Muscle layer of colon (tissue), 2 donors: ENCODE measurements at regions not wholly inside any gene's neighbourhood (a gene's known extent, or its start where the extent isn't known, plus 50 kb on each side); places are given as distances from the start of the nearest gene placed in this dataset.

Experiments used
- H3K27ac ChIP-seq: one replicate; pipeline ENCODE4 v1.7.0; 2013; ENCODE audit warnings: low read depth, mild to moderate bottlenecking, low read length, moderate library complexity
- H3K27me3 ChIP-seq, 2 donors: one replicate each; pipeline ENCODE4 v1.7.0; 2013; ENCODE audit warnings: low read length in 2 of 2, mild to moderate bottlenecking in 2 of 2; ENCODE audit not compliant: insufficient read depth in 2 of 2, control insufficient read depth in 1 of 2
- H3K36me3 ChIP-seq: one replicate; pipeline ENCODE4 v1.7.0; 2013; ENCODE audit warnings: mild to moderate bottlenecking, low read length; ENCODE audit not compliant: insufficient read depth
- H3K4me1 ChIP-seq: one replicate; pipeline ENCODE4 v1.7.0; 2013; ENCODE audit warnings: mild to moderate bottlenecking, low read length; ENCODE audit not compliant: insufficient read depth
- H3K4me3 ChIP-seq, 2 donors: one replicate each; pipeline ENCODE4 v1.7.0; 2013; ENCODE audit warnings: low read length in 2 of 2, low read depth in 1 of 2, mild to moderate bottlenecking in 1 of 2, moderate library complexity in 1 of 2
- H3K9ac ChIP-seq: one replicate; pipeline ENCODE4 v1.7.0; 2013; ENCODE audit warnings: low read length
- H3K9me3 ChIP-seq: one replicate; pipeline ENCODE4 v1.7.0; 2013; ENCODE audit warnings: mild to moderate bottlenecking, low read length
- donor health status: abdominal sarcoma.
- donor health status: Adenocarcinoma of cecum.

GRCh38 chr11:45451766-45452440, 165.8 kb upstream of the SYT13 start:
- no peaks in the 10 kb centered on the region for H3K27me3 ChIP-seq
- H3K4me3 ChIP-seq = no peak overlapping the region
- no peak overlapping the region for H3K27ac ChIP-seq
- H3K9me3 ChIP-seq = no peaks in the 10 kb centered on the region
- H3K4me1 ChIP-seq = no peaks in the 10 kb centered on the region
- no peak overlapping the region for H3K9ac ChIP-seq
- no peaks in the 10 kb centered on the region for H3K36me3 ChIP-seq

GRCh38 chr11:45450189-45450588, 164.0 kb upstream of the SYT13 start:
- Histone ChIP-seq H3K27ac (no peak overlapping the region), H3K9me3 (no peaks in the 10 kb centered on the region), H3K9ac (no peak overlapping the region), H3K36me3 (no peaks in the 10 kb centered on the region), H3K27me3 (no peaks in the 10 kb centered on the region), H3K4me3 (no peak overlapping the region), H3K4me1 (no peaks in the 10 kb centered on the region)

DNA sequence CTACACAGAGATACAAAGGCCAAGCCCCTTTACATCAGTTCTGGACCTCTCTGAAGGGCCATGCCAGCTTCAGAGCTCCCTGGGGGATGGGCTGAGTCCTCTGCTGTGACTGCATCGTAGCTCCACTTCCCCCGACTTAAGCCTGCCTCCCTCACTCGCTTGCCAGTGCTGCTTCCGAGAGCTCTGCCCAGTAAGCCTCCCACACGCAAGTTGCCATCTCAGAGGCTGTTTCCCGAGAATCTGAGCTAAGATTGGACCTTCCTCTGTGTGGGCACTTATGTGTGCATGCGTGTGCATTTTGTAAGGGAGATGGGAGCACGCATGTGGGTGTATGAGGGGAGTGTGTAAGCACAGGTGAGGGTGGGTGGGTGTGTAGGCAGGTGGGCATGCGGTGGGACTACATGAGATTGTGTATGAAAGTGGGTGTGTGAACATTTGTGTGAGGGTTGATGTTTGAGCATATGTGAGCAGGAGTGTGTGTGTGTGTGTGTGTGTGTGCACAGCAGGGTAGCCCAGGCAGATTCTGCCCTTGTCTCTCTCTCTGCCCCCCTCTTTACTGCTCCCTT, 163.0 kb upstream of the SYT13 start:
- H3K9ac ChIP-seq = no peak overlapping the region
- H3K4me1 ChIP-seq = no peaks in the 10 kb centered on the region
- H3K4me3 ChIP-seq = no peak overlapping the region
- H3K36me3 ChIP-seq = no peaks in the 10 kb centered on the region
- H3K27ac ChIP-seq = no peak overlapping the region
- H3K9me3 ChIP-seq = no peaks in the 10 kb centered on the region
- no peaks in the 10 kb centered on the region for H3K27me3 ChIP-seq

DNA sequence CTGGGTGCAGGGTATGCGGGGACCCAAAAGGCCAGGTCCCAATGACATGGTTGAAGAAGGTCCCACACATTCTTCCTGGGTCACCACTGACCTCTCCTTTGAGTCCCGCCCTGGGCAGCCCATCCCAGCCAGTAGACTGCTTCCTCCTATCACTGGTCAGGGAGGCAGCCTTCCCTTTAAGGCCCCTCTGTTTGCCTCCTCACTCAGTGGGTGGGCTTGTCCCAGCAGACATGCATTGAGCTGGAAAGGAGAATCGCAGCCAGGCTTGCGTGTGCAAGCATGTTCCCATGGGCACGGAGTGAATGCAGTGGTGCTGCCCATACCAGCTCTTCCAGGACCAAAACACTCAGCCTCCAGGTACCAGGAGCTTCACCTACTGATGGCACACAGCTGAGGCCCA, 162.4 kb upstream of the SYT13 start:
- Histone ChIP-seq H3K4me3 (no peak overlapping the region), H3K9me3 (no peaks in the 10 kb centered on the region), H3K36me3 (no peaks in the 10 kb centered on the region), H3K27me3 (no peaks in the 10 kb centered on the region), H3K27ac (no peak overlapping the region), H3K4me1 (no peaks in the 10 kb centered on the region), H3K9ac (no peak overlapping the region)

- Histone ChIP-seq H3K27ac (no peak overlapping the region), H3K4me1 (no peaks in the 10 kb centered on the region), H3K9me3 (no peaks in the 10 kb centered on the region), H3K9ac (no peak overlapping the region), H3K36me3 (no peaks in the 10 kb centered on the region), H3K4me3 (no peak overlapping the region), H3K27me3 (no peaks in the 10 kb centered on the region)
These were observed 160.9 kb upstream of the SYT13 start for GRCh38 chr11:45446998-45447397.

DNA sequence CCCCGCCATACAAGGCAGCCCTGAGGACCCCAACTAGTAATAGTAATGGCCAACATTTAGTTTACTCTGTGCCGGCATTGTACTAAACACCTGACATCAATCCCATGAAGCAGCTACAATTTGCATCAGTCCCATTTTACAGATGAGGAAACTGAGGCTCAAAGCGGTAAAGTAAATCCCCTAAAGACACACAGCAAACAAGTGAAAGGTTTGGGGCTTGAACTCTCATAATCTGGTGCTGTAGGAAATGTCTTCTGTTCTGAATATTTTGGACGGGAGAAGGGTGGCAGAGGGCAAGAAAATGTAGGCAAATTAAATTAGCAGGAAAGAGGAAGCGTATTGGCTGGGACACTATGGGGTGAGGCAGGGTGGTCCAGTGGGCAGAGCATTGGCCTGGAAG, 160.3 kb upstream of the SYT13 start:
- Histone ChIP-seq H3K36me3 (no peaks in the 10 kb centered on the region), H3K9ac (no peak overlapping the region), H3K4me3 (no peak overlapping the region), H3K27ac (no peak overlapping the region), H3K4me1 (no peaks in the 10 kb centered on the region), H3K27me3 (no peaks in the 10 kb centered on the region), H3K9me3 (no peaks in the 10 kb centered on the region)

- no peaks in the 10 kb centered on the region for H3K36me3 ChIP-seq
- H3K27ac ChIP-seq = no peak overlapping the region
- H3K4me3 ChIP-seq = no peak overlapping the region
- no peaks in the 10 kb centered on the region for H3K4me1 ChIP-seq
- H3K9ac ChIP-seq = no peak overlapping the region
- H3K27me3 ChIP-seq = no peaks in the 10 kb centered on the region
- peaks cover 7% of the 10 kb centered on the region for H3K9me3 ChIP-seq
These were observed 158.7 kb upstream of the SYT13 start for GRCh38 chr11:45444796-45445195.

DNA sequence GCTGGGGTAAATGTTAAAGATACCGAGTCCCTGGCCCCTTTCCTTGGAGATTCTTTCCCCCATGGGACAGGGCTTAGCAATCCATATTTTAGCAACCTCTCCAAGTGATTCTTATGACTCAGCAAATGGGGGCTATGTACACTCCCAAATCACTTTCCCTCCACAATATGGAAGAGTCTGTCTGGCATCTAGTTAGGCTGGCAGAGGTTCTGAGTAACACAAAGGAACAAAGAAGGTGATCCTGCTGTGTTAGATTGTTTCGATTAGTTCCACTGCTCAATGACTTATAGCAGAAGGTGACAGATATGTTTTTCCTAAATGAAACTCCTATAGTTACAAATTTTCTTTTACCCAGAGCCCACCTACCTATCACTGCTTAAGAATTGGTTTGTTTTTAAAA, 154.0 kb upstream of the SYT13 start:
- Histone ChIP-seq H3K4me3 (no peak overlapping the region), H3K9me3 (peaks cover 10% of the 10 kb centered on the region), H3K9ac (no peak overlapping the region), H3K27ac (no peak overlapping the region), H3K4me1 (no peaks in the 10 kb centered on the region), H3K36me3 (no peaks in the 10 kb centered on the region), H3K27me3 (peaks cover 0 to 4% of the 10 kb centered on the region in 2 donors)

DNA sequence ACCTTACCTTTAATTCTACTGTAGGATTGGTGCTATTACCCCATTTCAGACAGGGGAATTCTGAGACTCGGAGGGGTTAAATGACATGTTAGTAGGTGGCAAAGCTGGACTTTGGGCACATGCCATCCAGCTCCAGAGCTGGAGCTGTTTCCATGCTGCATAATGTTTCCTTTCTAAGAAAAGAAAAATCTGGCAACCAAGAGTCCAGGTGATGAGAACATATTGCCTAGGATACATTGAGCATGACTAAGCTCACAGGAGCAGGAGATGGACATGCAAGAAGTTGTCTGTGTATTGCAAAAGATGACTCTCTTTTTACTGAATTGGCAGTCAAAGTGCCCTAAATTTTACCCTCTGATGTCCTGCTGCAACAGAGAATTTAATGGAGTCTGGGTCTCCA, 150.8 kb upstream of the SYT13 start:
- H3K27me3 ChIP-seq = peaks cover 0 to 4% of the 10 kb centered on the region in 2 donors

DNA sequence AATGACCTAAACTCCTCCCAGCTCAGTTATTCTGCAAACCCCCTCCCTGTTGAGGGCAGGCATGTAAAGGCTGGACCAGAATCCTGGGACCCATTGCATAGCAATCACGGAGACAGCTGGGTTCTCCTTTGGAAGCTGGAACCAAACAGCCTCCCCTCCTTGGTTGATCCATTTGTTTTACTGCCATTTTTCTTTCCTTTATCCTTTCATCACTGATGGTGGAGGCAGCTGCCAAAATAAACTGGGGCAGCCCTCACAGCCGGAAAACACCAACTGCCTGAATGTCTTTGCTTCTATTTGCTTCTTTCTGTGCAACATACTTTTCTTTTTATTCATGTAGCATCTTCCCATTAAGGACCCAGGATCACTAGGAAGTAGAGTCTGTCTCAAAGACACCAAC, 150.0 kb upstream of the SYT13 start:
- no peak overlapping the region for H3K4me3 ChIP-seq

More for the DNA sequence above, 150.8 kb upstream of the SYT13 start:
- H3K4me3 ChIP-seq = no peak overlapping the region
- H3K27ac ChIP-seq = no peak overlapping the region
- H3K9ac ChIP-seq = no peak overlapping the region
- H3K36me3 ChIP-seq = no peaks in the 10 kb centered on the region
- H3K4me1 ChIP-seq = no peaks in the 10 kb centered on the region
- peaks cover 10% of the 10 kb centered on the region for H3K9me3 ChIP-seq

GRCh38 chr11:45435706-45436105, 149.6 kb upstream of the SYT13 start:
- H3K36me3 ChIP-seq = no peaks in the 10 kb centered on the region
- no peak overlapping the region for H3K9ac ChIP-seq
- H3K9me3 ChIP-seq = peaks cover 10% of the 10 kb centered on the region
- no peaks in the 10 kb centered on the region for H3K4me1 ChIP-seq
- peaks cover 0 to 4% of the 10 kb centered on the region in 2 donors for H3K27me3 ChIP-seq
- no peak overlapping the region for H3K27ac ChIP-seq
- H3K4me3 ChIP-seq = no peak overlapping the region

More for the DNA sequence above, 150.0 kb upstream of the SYT13 start:
- no peak overlapping the region for H3K27ac ChIP-seq
- H3K36me3 ChIP-seq = no peaks in the 10 kb centered on the region
- H3K9me3 ChIP-seq = peaks cover 10% of the 10 kb centered on the region
- no peaks in the 10 kb centered on the region for H3K4me1 ChIP-seq
- peaks cover 0 to 4% of the 10 kb centered on the region in 2 donors for H3K27me3 ChIP-seq
- H3K9ac ChIP-seq = no peak overlapping the region

DNA sequence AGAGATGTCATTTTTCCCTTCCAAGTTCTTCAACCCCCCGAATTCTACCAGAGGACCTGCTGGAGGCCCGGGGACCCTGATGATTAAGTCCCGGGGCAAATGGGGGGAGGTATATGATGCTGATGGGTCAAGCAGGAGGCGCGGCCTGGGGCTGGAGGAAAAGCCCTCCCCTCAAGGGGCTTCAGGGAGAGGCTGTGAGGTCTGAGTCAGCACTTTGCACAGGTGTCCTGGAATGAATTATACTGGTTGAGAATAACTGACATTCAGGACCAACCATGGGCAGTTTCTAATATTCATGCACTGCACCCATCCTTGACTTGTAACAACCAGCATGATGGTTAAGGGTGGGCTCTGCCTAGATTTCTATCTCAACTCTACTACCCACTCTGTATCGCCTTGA, 146.8 kb upstream of the SYT13 start:
- no peaks in the 10 kb centered on the region for H3K4me1 ChIP-seq
- no peaks in the 10 kb centered on the region for H3K9me3 ChIP-seq
- H3K27ac ChIP-seq = no peak overlapping the region
- no peak overlapping the region for H3K4me3 ChIP-seq
- H3K27me3 ChIP-seq = peaks cover 0 to 4% of the 10 kb centered on the region in 2 donors
- no peaks in the 10 kb centered on the region for H3K36me3 ChIP-seq
- no peak overlapping the region for H3K9ac ChIP-seq
